Activated CD4-positive, alpha-beta T cell treated with anti-CD3 and anti-CD28 coated beads for 36 hours (primary cell): ENCODE measurements at regions not wholly inside any gene's neighbourhood (a gene's known extent, or its start where the extent isn't known, plus 50 kb on each side); places are given as distances from the start of the nearest gene placed in this dataset.

Experiments
- ATAC-seq: fragments of 200-7000 bp; cut with Tn5 transposase; one replicate; pipeline ENCODE4 v1.10.0; 2021; ENCODE audit warnings: mild to moderate bottlenecking, moderate library complexity
- CTCF ChIA-PET: fragments of 350-600 bp; sonication (Branson Sonifier 250); formaldehyde crosslinking; loops from one replicate; lab custom pipeline; 2021; ENCODE audit warnings: antibody characterized with exemption; lab: Charles Lee
- POLR2A ChIA-PET: fragments of 350-600 bp; sonication (Branson Sonifier 250); formaldehyde crosslinking; loops from one replicate; lab custom pipeline; 2021; ENCODE audit warnings: antibody characterized with exemption, inconsistent platforms; lab: Charles Lee
- DNase-seq: peaks from one replicate; pipeline ENCODE4 v3.0.0-alpha.2; 2020
- H3K27ac Mint-ChIP-seq: one replicate; pipeline ENCODE4 v1.8.0; 2021; ENCODE audit warnings: mixed read lengths
- H3K27me3 Mint-ChIP-seq: one replicate; pipeline ENCODE4 v1.8.0; 2021; ENCODE audit warnings: mixed read lengths
- H3K36me3 Mint-ChIP-seq: one replicate; pipeline ENCODE4 v1.8.0; 2021; ENCODE audit warnings: low read depth, mixed read lengths
- H3K4me1 Mint-ChIP-seq: one replicate; pipeline ENCODE4 v1.8.0; 2021; ENCODE audit warnings: mixed read lengths
- H3K4me3 Mint-ChIP-seq: one replicate; pipeline ENCODE4 v1.8.0; 2021; ENCODE audit warnings: mild to moderate bottlenecking, moderate library complexity, mixed read lengths
- H3K9me3 Mint-ChIP-seq: one replicate; pipeline ENCODE4 v1.8.0; 2021; ENCODE audit warnings: low read depth, mixed read lengths
- intact Hi-C, 2 experiments: fragments of 100-400 bp; cut with DNase I in 1 of 2; cut with micrococcal nuclease in 1 of 2; formaldehyde crosslinking; loops; one replicate each; pipeline versions ENCODE4 v1.14.2 to v1.15.1; 2022 to 2024; cut with DNase I, micrococcal nuclease

DNA sequence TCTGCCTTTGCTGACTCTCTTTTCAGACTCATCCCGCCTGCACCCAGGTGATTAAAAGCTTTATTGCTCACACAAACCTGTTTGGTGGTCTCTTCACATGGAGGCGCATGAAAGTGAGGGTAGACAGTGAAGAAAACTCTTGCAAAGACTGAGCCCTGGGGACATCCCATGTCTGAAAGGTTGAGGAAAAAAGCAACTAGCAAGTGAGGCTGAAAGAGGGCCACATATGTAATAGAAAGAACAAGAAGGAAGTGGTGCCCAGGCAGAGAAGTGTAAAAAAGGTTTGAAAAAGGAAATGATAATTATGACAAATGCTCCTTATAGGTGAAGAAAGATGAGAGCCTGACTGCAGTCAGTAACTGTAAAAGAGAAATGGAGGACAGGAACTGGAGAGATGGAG lies 115.9 kb upstream of the NEK7 start:
- Mint-ChIP-seq H3K27ac (no peak overlapping the region), H3K36me3 (no peaks in the 10 kb centered on the region), H3K9me3 (no peaks in the 10 kb centered on the region), H3K4me1 (no peaks in the 10 kb centered on the region), H3K4me3 (no peak overlapping the region), H3K27me3 (no peaks in the 10 kb centered on the region)
- ChIA-PET POLR2A (no interaction called here), CTCF (no interaction called here)
- peak; percentile 36 for ATAC-seq
- DNase-seq = no peak
- intact Hi-C loops = no loop called here

DNA sequence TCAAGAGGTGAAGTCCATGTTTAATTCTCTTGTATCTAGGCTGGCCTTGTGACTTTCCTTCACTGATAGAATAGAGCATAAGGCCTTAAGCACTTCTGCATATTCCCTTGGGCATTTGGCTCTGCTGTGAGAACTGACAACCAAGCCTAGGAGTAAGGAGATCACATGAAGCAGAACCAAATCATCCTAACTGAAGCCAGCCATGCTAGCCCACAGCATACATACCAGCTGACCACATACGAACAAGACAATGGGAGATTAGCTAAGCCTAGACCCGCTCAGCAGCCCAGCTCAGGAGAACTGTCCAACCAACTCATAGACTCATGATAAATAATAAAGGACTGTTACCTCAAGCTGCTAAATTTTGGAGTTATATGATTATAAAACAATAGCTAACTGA lies 114.6 kb upstream of the NEK7 start:
- Mint-ChIP-seq H3K27me3 (no peaks in the 10 kb centered on the region), H3K27ac (no peak overlapping the region), H3K36me3 (no peaks in the 10 kb centered on the region), H3K4me1 (no peaks in the 10 kb centered on the region), H3K9me3 (peaks cover 2% of the 10 kb centered on the region), H3K4me3 (no peak overlapping the region)
- intact Hi-C loops = no loop called here
- ChIA-PET POLR2A (no interaction called here), CTCF (interaction anchor here (1.0 kb wide), 1 partner anchor 10 kb away, joined by 3 read pairs; no protein-coding TSS in a partner anchor)
- ATAC-seq (no peak), DNase-seq (no peak)

DNA sequence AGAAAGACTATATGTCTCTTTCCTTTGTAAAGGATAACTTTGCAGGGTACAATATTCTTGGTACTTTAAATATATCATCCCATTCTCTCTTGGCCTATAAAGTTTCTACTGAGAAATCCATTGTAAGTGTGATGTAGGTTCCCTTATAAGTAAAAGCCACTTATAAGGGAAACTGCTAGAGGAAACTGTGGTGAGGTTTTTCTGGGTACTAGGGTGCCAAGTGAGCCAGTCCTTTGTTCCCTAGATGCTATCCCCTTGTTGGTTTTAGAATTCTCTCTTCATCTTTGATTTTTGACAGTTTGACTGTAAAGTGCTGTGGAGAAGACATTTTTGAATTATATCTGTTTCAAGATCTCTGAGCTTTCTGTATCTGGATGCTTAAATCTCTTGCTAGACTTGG lies 108.9 kb upstream of the NEK7 start:
- ChIA-PET CTCF (no interaction called here), POLR2A (no interaction called here)
- peak; percentile 44 for ATAC-seq
- peaks cover 7% of the 10 kb centered on the region for H3K4me1 Mint-ChIP-seq
- H3K9me3 Mint-ChIP-seq = peaks cover 2% of the 10 kb centered on the region
- H3K27ac Mint-ChIP-seq = no peak overlapping the region
- no peak overlapping the region for H3K4me3 Mint-ChIP-seq
- H3K36me3 Mint-ChIP-seq = no peaks in the 10 kb centered on the region
- no peaks in the 10 kb centered on the region for H3K27me3 Mint-ChIP-seq
- intact Hi-C loops = no loop called here
- no peak for DNase-seq

DNA sequence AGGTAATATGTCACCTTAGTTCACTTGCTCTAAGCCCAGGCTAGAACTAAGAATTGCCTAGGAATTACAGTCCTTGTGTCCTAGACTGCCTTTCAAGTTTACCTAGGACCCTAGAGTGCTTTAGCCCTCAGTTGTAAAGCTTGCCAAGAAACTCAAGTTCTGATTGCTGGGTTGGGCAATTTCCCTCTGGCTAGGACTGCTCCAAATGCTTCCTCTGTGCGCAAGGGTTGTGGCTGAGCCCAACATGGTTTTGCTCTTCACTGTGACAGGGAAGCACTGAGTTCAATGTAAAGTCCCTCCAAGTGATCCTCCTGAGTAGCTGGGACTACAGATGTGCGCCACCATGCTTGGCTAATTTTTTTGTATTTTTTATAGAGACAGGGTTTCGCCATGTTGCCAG lies 102.3 kb upstream of the NEK7 start:
- no peaks in the 10 kb centered on the region for H3K36me3 Mint-ChIP-seq
- POLR2A ChIA-PET = no interaction called here
- no peaks in the 10 kb centered on the region for H3K27me3 Mint-ChIP-seq
- DNase-seq = no peak
- H3K27ac Mint-ChIP-seq = no peak overlapping the region
- ATAC-seq = no peak
- no peak overlapping the region for H3K4me3 Mint-ChIP-seq
- CTCF ChIA-PET = no interaction called here
- intact Hi-C loops = no loop called here
- no peaks in the 10 kb centered on the region for H3K9me3 Mint-ChIP-seq
- H3K4me1 Mint-ChIP-seq = no peaks in the 10 kb centered on the region

DNA sequence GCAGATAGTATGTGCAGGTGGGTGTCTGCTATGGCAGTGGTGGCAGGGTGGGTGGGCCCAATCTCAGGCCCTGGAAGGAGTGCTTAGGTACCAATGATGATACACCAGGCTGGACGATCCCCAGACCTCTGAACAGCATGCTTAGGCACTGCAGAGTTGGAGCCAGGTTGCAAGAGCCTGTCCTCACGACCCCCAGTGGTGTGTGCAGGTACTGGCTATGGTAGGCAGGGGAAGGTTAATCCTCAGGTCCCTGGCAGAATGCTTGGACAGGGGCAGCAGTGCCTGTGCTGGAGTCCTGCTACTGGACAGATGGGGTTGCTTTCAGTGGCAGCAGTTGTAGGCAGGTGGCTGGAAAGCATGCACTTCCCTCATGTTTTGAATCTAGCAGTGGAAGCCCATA lies 100.5 kb upstream of the NEK7 start:
- ATAC-seq = peak; percentile 60
- CTCF ChIA-PET = interaction anchor here (1.1 kb wide), 1 partner anchor 531 kb away, joined by 3 read pairs; no protein-coding TSS in a partner anchor
- peak; percentile 40 for DNase-seq

DNA sequence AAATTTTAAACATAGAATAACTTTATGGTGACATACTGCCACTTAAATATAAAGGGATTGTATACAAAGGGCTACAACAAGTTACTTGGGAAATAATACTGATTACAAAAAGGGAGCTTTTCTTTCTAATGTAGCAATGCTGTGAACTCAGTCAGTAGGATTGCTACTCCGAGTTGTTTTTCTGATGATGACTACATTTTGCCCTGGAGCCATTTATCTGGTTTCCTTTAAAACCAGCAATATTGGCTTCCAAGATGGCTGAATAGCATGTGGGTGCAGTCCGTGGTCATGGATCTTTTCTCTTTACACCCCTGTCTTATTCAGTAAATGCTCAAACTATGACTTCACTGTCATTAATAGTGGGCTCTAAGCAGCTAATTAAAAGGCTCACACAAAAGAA lies 92.6 kb upstream of the NEK7 start:
- DNase-seq = no peak
- H3K4me1 Mint-ChIP-seq = no peaks in the 10 kb centered on the region
- H3K4me3 Mint-ChIP-seq = no peak overlapping the region
- H3K27ac Mint-ChIP-seq = no peak overlapping the region
- H3K27me3 Mint-ChIP-seq = peaks cover 4% of the 10 kb centered on the region
- H3K9me3 Mint-ChIP-seq = no peaks in the 10 kb centered on the region
- ATAC-seq = no peak
- intact Hi-C loops = no loop called here
- POLR2A ChIA-PET = no interaction called here
- CTCF ChIA-PET = no interaction called here
- H3K36me3 Mint-ChIP-seq = no peaks in the 10 kb centered on the region

More for the DNA sequence above, 100.5 kb upstream of the NEK7 start:
- Mint-ChIP-seq H3K4me3 (no peak overlapping the region), H3K4me1 (no peaks in the 10 kb centered on the region), H3K36me3 (no peaks in the 10 kb centered on the region), H3K9me3 (no peaks in the 10 kb centered on the region), H3K27ac (no peak overlapping the region), H3K27me3 (no peaks in the 10 kb centered on the region)
- intact Hi-C loops = no loop called here
- POLR2A ChIA-PET = no interaction called here

DNA sequence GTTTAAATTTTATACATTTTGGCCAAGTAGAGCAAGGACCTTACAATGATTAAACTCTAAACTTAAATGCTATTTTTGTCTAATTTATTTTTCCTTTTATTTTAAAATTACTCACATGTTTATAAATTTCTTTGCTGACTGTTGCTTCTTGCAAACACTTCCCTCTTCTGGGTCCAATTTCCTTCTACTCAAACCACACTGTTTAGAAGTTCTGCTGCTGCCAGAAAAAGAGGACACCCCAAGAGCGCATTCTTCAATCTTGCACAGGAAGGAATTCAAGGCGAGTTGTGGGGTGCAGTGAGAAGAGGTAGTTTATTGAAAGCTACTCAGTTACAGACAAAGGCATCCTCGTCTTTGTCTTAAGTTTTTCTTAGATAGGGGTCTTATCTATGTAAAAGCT lies 88.5 kb upstream of the NEK7 start:
- ATAC-seq = no peak
- no peak for DNase-seq
- intact Hi-C loops = no loop called here
- Mint-ChIP-seq H3K9me3 (no peaks in the 10 kb centered on the region), H3K4me3 (no peak overlapping the region), H3K27ac (no peak overlapping the region), H3K27me3 (peaks cover 10% of the 10 kb centered on the region), H3K4me1 (no peaks in the 10 kb centered on the region), H3K36me3 (no peaks in the 10 kb centered on the region)
- CTCF ChIA-PET = interaction anchor here (0.8 kb wide), 1 partner anchor 104 kb away, joined by 3 read pairs; no protein-coding TSS in a partner anchor
- POLR2A ChIA-PET = no interaction called here

DNA sequence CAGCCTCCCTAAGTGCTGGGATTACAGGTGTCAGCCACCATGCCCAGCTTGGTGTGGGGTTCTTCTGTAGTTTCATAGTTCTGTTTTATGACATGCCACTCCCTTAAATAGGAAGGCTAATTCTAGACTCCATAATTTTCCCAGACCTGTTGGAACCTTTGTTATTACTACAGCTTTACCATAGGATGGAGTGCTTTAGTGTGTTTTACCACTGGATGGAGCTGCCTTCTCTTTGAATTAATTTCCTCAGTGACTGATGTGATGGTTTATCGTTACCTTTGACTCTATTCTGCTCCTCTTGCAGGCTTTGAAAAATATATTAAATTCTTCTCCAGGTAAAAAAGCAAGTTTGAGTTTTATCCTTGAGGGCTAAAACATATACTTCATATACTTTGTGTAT lies 84.6 kb upstream of the NEK7 start:
- no peak for DNase-seq
- Mint-ChIP-seq H3K4me1 (no peaks in the 10 kb centered on the region), H3K36me3 (no peaks in the 10 kb centered on the region), H3K27me3 (peaks cover 10% of the 10 kb centered on the region), H3K9me3 (no peaks in the 10 kb centered on the region), H3K27ac (no peak overlapping the region), H3K4me3 (no peak overlapping the region)
- intact Hi-C loops = no loop called here
- no peak for ATAC-seq
- POLR2A ChIA-PET = no interaction called here
- CTCF ChIA-PET = interaction anchor here (0.9 to 1.7 kb wide), 2 partner anchors 15 to 308 kb away, joined by 3 read pairs; no protein-coding TSS in a partner anchor

DNA sequence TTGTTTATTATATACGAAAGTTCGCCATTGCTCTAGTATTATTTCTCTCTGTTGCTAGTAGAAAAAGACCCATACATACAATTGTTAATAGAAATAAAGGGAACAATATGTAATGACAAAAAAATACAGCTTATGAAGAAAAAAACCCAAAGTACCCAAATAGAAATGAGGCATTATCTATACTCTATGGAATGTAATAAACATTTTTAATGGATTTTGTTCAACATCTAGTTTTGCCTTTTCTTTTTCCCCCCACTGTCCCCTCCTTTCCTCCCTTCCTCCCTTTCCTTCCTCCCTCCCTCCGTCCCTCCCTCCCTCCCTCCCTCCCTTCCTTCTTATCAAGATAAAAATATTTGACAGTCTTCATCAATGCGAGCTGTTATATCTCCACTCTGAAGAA lies 81.5 kb upstream of the NEK7 start:
- intact Hi-C loops = no loop called here
- CTCF ChIA-PET = interaction anchor here (0.5 kb wide), 1 partner anchor 287 kb away, joined by 3 read pairs; no protein-coding TSS in a partner anchor

DNA sequence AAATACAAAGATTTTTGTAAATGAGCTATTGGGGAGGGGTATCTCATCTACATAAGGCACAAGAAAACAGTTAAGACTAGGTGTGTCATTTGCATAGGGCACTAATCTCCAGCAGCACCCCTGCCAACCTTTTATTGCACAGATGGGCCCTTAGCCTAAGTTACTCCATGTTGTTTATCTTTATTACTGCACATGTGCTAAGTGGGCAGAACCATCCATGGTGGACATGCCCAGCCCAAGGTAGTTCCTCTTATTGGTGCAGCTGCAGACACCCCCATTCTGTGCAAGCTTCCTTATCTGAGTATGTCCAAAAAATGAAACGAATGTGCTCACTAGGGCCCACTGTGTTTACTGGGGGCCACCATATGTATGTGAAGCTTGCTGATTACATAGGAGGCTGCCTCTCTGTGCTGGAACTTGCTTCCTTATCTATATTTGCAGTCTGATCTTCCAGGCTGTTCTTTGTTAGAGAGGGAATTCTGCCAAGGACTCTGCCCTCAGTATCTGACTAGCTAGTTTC lies 77.3 kb upstream of the NEK7 start:
- H3K4me3 Mint-ChIP-seq = no peak overlapping the region
- ChIA-PET CTCF (interaction anchor here (1.2 kb wide), 1 partner anchor 9 kb away, joined by 3 read pairs; no protein-coding TSS in a partner anchor), POLR2A (no interaction called here)
- H3K27ac Mint-ChIP-seq = no peak overlapping the region
- ATAC-seq = no peak
- no peaks in the 10 kb centered on the region for H3K36me3 Mint-ChIP-seq
- peaks cover 4% of the 10 kb centered on the region for H3K9me3 Mint-ChIP-seq
- peaks cover 8% of the 10 kb centered on the region for H3K27me3 Mint-ChIP-seq
- H3K4me1 Mint-ChIP-seq = no peaks in the 10 kb centered on the region
- intact Hi-C loops = no loop called here
- DNase-seq = no peak

More for the DNA sequence above, 81.5 kb upstream of the NEK7 start:
- DNase-seq (no peak), ATAC-seq (no peak)
- peaks cover 8% of the 10 kb centered on the region for H3K27me3 Mint-ChIP-seq
- H3K9me3 Mint-ChIP-seq = peaks cover 4% of the 10 kb centered on the region
- POLR2A ChIA-PET = no interaction called here
- H3K4me1 Mint-ChIP-seq = no peaks in the 10 kb centered on the region
- H3K4me3 Mint-ChIP-seq = no peak overlapping the region
- H3K36me3 Mint-ChIP-seq = no peaks in the 10 kb centered on the region
- H3K27ac Mint-ChIP-seq = no peak overlapping the region

DNA sequence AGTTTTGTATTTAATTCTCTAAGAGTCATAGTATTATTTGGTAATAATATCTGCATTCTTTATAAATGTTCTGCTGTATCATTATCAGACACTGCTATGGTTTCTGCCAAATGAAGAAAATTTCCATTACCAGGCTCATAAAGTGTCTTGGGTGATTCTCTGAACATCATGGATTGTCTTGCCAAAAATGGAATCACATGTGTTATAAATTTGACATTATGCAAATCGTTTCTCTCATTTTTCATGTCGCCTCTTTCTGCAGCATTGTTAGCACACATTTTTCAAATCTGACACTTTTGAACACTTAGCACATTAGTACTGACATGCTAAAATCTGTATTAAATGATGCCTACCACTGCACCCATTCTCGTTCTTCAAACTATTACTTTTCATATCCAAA lies 74.2 kb upstream of the NEK7 start:
- peaks cover 6% of the 10 kb centered on the region for H3K27me3 Mint-ChIP-seq
- no peaks in the 10 kb centered on the region for H3K36me3 Mint-ChIP-seq
- H3K9me3 Mint-ChIP-seq = peaks cover 4% of the 10 kb centered on the region
- POLR2A ChIA-PET = no interaction called here
- DNase-seq = no peak
- H3K27ac Mint-ChIP-seq = no peak overlapping the region
- H3K4me3 Mint-ChIP-seq = no peak overlapping the region
- H3K4me1 Mint-ChIP-seq = no peaks in the 10 kb centered on the region
- intact Hi-C loops = loop anchor here in 1 of 2 experiments (10.0 kb wide), 1 partner anchor 192 kb away; no protein-coding TSS in a partner anchor
- CTCF ChIA-PET = no interaction called here
- no peak for ATAC-seq

DNA sequence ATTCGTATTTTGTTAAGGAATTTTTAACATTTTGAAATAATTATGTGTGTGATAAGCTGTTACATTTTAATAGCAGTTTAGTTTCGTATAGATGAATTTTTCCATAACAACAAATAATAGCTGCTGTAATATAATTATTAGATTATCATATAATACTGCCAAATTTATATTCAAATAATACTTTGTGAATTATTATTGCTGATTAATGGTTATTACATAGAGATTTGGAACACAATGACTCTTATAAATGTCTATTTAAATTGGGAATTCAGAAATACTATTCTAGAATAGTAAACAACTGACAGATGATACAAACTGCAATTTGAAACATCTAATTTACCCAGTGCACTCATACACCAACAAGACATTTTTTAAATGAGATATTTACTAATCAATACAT lies 73.2 kb upstream of the NEK7 start:
- POLR2A ChIA-PET = interaction anchor here (0.5 kb wide), 1 partner anchor 70 kb away, joined by 4 read pairs; no protein-coding TSS in a partner anchor
- Mint-ChIP-seq H3K4me3 (no peak overlapping the region), H3K27ac (no peak overlapping the region), H3K27me3 (peaks cover 4% of the 10 kb centered on the region), H3K9me3 (peaks cover under 1% of the 10 kb centered on the region), H3K4me1 (peaks cover 4% of the 10 kb centered on the region), H3K36me3 (no peaks in the 10 kb centered on the region)
- CTCF ChIA-PET = interaction anchor here (0.8 kb wide), 1 partner anchor 19 kb away, joined by 3 read pairs; no protein-coding TSS in a partner anchor
- ATAC-seq (no peak), DNase-seq (no peak)
- intact Hi-C loops = loop anchor here in 1 of 2 experiments (10.0 kb wide), 1 partner anchor 191 kb away; no protein-coding TSS in a partner anchor
